ENCODE measurements at regions not wholly inside any gene's neighbourhood (a gene's known extent, or its start where the extent isn't known, plus 50 kb on each side); places are given as distances from the start of the nearest gene placed in this dataset.
"Not testable (repeated sequence)": the region's sequence is repeated elsewhere in the genome, so short reads cannot be mapped to it uniquely, and the experiment has no call there.

- not testable (repeated sequence) for DNase-seq (ENCODE audit: low read depth); H3K27me3 ChIP-seq (replicated peaks; ENCODE audit: control insufficient read depth, insufficient read depth, low read length); H3K4me1 ChIP-seq (ENCODE audit: control insufficient read depth, insufficient read depth, low read length)
Observed at GRCh38 chr4:3602886-3603645, 70.8 kb upstream of the LRPAP1 start.

GRCh38 chr4:3601992-3602391 is 69.8 kb upstream of the LRPAP1 start:
- no peak for DNase-seq (ENCODE audit: low read depth)

More at GRCh38 chr4:3602886-3603645, 70.8 kb upstream of the LRPAP1 start:
- not testable (repeated sequence) for H3K9me3 ChIP-seq (ENCODE audit: control insufficient read depth, low read length); H3K4me3 ChIP-seq (ENCODE audit: low read length); H3K9ac ChIP-seq (ENCODE audit: low read length); H3K36me3 ChIP-seq (ENCODE audit: control insufficient read depth, insufficient read depth, low read length, severe bottlenecking)

GRCh38 chr4:3601108-3601690 is 69.0 kb upstream of the LRPAP1 start:
- H3K9ac ChIP-seq (ENCODE audit: low read length); DNase-seq (ENCODE audit: low read depth); H3K4me1 ChIP-seq (ENCODE audit: control insufficient read depth, insufficient read depth, low read length); H3K9me3 ChIP-seq (ENCODE audit: control insufficient read depth, low read length); H3K27me3 ChIP-seq (replicated peaks; ENCODE audit: control insufficient read depth, insufficient read depth, low read length); H3K36me3 ChIP-seq (ENCODE audit: control insufficient read depth, insufficient read depth, low read length, severe bottlenecking); H3K4me3 ChIP-seq (ENCODE audit: low read length): not testable (repeated sequence)

More at GRCh38 chr4:3601992-3602391, 69.8 kb upstream of the LRPAP1 start:
- H3K27me3 ChIP-seq (replicated peaks; ENCODE audit: control insufficient read depth, insufficient read depth, low read length), result no peaks in the 10 kb centered on the region
- H3K4me1 ChIP-seq (ENCODE audit: control insufficient read depth, insufficient read depth, low read length), result no peaks in the 10 kb centered on the region
- no peaks in the 10 kb centered on the region for H3K36me3 ChIP-seq (ENCODE audit: control insufficient read depth, insufficient read depth, low read length, severe bottlenecking)
- H3K9me3 ChIP-seq (ENCODE audit: control insufficient read depth, low read length), result peaks cover 8% of the 10 kb centered on the region
- no peak overlapping the region for H3K4me3 ChIP-seq (ENCODE audit: low read length)
- no peak overlapping the region for H3K9ac ChIP-seq (ENCODE audit: low read length)

DNA sequence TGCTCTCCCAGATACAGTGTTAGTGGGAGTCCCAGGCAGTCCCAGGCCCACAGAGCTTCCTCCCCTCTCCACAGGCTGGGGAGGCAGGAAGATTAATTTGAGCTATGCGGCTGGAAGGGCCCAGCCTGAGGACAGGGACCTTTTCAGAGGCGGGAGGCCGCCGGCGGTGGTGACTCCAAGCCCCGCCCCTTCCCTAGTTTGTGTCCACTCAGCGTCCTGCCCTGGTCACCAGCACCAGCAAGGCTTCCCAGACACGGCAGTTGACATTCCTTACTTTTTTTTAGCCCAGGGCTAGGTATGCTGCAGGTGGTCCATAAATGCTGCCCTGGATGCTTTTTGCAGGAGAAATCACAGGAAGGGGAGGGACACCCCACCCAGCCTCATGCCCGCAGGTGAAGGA is 67.7 kb upstream of the LRPAP1 start:
- Histone ChIP-seq H3K4me1 (ENCODE audit: control insufficient read depth, insufficient read depth, low read length) (no peaks in the 10 kb centered on the region), H3K27me3 (replicated peaks; ENCODE audit: control insufficient read depth, insufficient read depth, low read length) (no peaks in the 10 kb centered on the region), H3K9me3 (ENCODE audit: control insufficient read depth, low read length) (peaks cover 8% of the 10 kb centered on the region), H3K9ac (ENCODE audit: low read length) (no peak overlapping the region), H3K36me3 (ENCODE audit: control insufficient read depth, insufficient read depth, low read length, severe bottlenecking) (no peaks in the 10 kb centered on the region), H3K4me3 (ENCODE audit: low read length) (no peak overlapping the region)
- DNase-seq (ENCODE audit: low read depth), result no peak

DNA sequence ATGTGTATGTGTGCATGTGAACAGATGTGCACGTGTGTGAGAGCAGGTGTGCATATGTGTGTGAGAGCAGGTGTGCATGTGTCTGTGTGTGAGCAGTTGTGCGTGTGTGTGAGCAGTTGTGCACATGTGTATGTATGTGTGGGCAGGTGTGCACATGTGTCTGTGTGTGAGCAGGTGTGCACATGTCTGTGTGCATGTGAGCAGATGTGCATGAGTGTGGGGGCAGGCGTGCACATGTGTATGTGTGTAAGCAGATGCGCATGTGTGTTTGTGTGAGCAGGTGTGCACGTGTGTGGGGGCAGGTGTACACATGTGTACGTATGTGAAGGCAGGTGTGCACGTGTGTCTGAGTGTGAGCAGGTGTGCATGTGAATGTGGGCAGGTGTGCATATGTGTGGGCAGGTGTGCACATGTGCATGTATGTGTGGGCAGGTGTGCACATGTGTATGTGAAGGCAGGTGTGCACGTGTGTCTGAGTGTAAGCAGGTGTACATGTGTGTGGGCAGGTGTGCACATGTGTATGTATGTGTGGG is 66.5 kb upstream of the LRPAP1 start:
- no peaks in the 10 kb centered on the region for H3K4me1 ChIP-seq (ENCODE audit: control insufficient read depth, insufficient read depth, low read length)
- no peak overlapping the region for H3K4me3 ChIP-seq (ENCODE audit: low read length)

GRCh38 chr4:3597896-3598505 is 65.8 kb upstream of the LRPAP1 start:
- DNase-seq (ENCODE audit: low read depth); H3K9me3 ChIP-seq (ENCODE audit: control insufficient read depth, low read length); H3K27me3 ChIP-seq (replicated peaks; ENCODE audit: control insufficient read depth, insufficient read depth, low read length); H3K4me3 ChIP-seq (ENCODE audit: low read length); H3K36me3 ChIP-seq (ENCODE audit: control insufficient read depth, insufficient read depth, low read length, severe bottlenecking); H3K4me1 ChIP-seq (ENCODE audit: control insufficient read depth, insufficient read depth, low read length); H3K9ac ChIP-seq (ENCODE audit: low read length): not testable (repeated sequence)

More for the DNA sequence above, 66.5 kb upstream of the LRPAP1 start:
- Histone ChIP-seq H3K9me3 (ENCODE audit: control insufficient read depth, low read length) (peaks cover 8% of the 10 kb centered on the region), H3K27me3 (replicated peaks; ENCODE audit: control insufficient read depth, insufficient read depth, low read length) (no peaks in the 10 kb centered on the region), H3K36me3 (ENCODE audit: control insufficient read depth, insufficient read depth, low read length, severe bottlenecking) (no peaks in the 10 kb centered on the region), H3K9ac (ENCODE audit: low read length) (no peak overlapping the region)
- no peak for DNase-seq (ENCODE audit: low read depth)

DNA sequence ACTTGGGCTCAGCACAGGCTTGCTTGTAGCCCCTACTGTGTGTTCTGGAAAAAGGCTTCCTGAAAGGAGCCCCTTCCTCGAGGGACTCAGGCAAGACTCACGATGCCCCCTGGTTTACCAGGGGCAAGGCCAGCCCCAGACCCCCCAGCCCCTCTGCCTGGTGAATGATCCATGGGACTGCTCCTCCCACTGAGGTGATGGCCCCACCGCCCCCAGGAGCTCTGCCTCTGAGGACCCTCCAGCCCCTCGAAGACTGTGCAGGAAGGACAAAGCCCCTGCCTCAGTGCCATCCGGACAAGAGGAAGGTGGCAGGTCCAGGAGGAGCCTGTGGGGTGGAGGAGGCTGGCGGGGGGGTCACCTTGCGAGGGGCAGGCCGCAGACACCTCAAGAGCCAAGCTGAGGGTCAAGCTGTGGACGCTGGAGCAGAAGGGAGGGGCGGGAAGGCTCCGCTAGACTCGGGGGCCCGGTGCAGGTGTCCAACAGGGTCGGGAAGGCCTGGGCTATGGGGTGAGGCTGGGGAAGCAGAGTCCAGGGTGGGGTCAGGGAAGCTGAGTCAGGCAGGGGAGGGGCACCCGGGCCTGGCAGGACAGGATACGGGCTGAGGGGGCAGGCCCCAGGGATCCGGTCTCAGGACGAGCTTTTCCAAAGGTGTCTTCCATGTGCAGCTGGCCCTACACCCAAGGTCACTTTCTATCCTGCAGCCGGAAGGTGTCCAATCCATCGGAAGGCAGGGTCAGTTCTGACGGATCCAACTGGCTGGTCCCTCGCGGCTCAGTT is 64.9 kb upstream of the LRPAP1 start:
- DNase-seq (ENCODE audit: low read depth); H3K4me1 ChIP-seq (ENCODE audit: control insufficient read depth, insufficient read depth, low read length): not testable (repeated sequence)

DNA sequence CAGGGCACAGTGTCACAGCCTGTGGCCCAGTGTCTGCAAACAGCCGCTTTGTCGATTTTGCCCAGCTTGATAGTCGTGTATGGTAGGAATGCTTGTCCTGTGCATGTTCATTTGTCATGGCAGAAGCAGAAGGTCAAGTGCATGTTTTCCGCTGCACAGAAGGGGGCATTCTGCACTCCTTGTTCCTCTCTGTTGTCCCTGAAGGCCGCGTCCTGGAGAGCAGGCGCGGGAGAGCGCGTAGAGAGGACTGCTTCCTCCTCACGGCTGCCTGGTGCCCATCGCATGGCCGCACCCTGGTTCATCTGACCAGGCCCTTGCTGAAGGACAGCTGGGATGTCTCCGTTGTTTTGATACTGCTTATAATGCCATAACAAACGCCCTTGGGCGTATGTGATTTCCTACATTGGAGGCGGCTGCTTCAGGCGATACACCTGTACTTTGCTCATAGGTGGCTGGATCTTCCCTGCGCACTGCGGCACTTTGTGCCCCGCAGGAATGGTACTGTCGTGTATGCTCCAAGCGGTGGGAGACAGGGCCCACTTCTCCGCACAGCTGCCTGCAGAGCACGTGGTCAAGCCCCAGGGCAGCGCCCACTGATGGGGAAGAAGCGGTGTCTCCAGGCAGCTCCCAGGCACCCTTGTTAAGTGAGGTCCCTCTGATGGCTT is 63.5 kb upstream of the LRPAP1 start:
- not testable (repeated sequence) for H3K4me1 ChIP-seq (ENCODE audit: control insufficient read depth, insufficient read depth, low read length); H3K9me3 ChIP-seq (ENCODE audit: control insufficient read depth, low read length); DNase-seq (ENCODE audit: low read depth); H3K27me3 ChIP-seq (replicated peaks; ENCODE audit: control insufficient read depth, insufficient read depth, low read length); H3K9ac ChIP-seq (ENCODE audit: low read length); H3K4me3 ChIP-seq (ENCODE audit: low read length); H3K36me3 ChIP-seq (ENCODE audit: control insufficient read depth, insufficient read depth, low read length, severe bottlenecking)

More for the DNA sequence above, 64.9 kb upstream of the LRPAP1 start:
- not testable (repeated sequence) for H3K36me3 ChIP-seq (ENCODE audit: control insufficient read depth, insufficient read depth, low read length, severe bottlenecking); H3K4me3 ChIP-seq (ENCODE audit: low read length); H3K9ac ChIP-seq (ENCODE audit: low read length); H3K9me3 ChIP-seq (ENCODE audit: control insufficient read depth, low read length); H3K27me3 ChIP-seq (replicated peaks; ENCODE audit: control insufficient read depth, insufficient read depth, low read length)

- not testable (repeated sequence) for H3K4me1 ChIP-seq (ENCODE audit: control insufficient read depth, insufficient read depth, low read length); H3K27me3 ChIP-seq (replicated peaks; ENCODE audit: control insufficient read depth, insufficient read depth, low read length); H3K4me3 ChIP-seq (ENCODE audit: low read length); H3K36me3 ChIP-seq (ENCODE audit: control insufficient read depth, insufficient read depth, low read length, severe bottlenecking); H3K9me3 ChIP-seq (ENCODE audit: control insufficient read depth, low read length); DNase-seq (ENCODE audit: low read depth); H3K9ac ChIP-seq (ENCODE audit: low read length)
Observed at GRCh38 chr4:3594751-3595150, 62.5 kb upstream of the LRPAP1 start.

DNA sequence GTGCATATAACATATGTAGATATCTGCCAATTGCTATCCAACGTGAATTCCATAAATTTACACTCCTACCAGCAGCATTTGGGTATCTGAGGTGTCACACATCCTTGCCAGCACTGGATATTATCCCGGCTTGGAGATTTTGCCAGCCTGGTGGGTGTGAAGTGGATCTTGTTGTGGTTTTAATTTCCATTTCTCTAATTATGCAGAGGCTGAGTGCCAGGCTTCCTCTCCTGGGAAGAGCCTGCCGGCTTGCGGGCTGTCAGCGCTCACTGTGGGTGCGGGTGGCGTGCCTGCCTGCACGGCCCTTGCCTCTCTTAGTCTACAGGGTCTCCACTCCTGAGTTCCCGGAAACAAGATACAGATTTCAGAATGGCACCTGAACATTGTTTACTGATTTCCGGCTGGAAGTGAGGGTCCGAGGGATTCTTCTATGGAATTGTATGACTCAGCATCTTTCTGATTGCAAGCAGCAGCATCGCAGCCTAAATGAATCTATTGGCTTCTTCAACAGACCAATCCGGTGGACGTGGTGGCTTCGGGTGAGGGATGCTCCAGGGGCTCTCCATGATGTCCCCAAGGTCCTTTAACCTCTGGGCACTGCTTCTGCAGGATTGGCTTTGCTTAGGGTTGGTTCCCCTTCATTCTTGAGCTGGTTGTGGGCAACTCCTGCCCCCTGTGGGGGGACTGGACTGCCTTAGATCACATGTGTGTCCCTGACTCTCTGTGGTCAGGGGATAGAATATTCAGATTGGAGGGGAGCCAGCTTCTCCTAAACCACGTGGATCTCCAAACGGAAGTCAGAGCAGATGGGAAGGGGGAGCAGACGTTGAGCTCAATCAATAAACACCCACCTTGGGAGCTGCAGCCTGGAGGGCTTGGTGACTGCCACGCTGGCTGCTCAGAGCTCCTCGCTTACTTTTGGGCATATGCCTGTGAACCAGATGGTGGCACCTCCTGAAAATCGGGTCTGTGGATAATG is 58.0 kb upstream of the LRPAP1 start:
- DNase-seq (ENCODE audit: low read depth); H3K36me3 ChIP-seq (ENCODE audit: control insufficient read depth, insufficient read depth, low read length, severe bottlenecking); H3K4me1 ChIP-seq (ENCODE audit: control insufficient read depth, insufficient read depth, low read length); H3K9ac ChIP-seq (ENCODE audit: low read length); H3K4me3 ChIP-seq (ENCODE audit: low read length); H3K9me3 ChIP-seq (ENCODE audit: control insufficient read depth, low read length): not testable (repeated sequence)
- peaks cover 13% of the 10 kb centered on the region for H3K27me3 ChIP-seq (replicated peaks; ENCODE audit: control insufficient read depth, insufficient read depth, low read length)
